ENCODE measurements at regions not wholly inside any gene's neighbourhood (a gene's known extent, or its start where the extent isn't known, plus 50 kb on each side); places are given as distances from the start of the nearest gene placed in this dataset.

DNA sequence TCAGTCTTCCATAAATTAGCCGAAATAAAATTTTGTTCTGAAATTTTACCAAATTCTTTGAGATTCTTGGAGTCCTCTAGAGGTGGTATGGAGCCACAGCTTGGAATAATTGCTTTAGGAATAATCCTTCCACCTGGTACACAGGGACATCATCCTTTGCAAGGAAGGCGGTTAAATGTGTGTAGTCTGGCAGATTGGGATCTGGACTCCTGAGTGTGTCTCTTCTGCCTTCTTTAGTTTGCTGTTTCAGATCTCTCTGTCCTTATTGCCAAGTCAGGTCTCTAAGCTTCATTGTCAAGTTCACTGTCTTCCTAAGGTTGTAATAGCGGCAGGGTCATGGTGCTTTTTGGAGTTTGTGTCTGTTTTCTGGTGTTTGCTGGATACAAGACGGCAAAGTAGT lies 393.9 kb upstream of the RGS6 start:
- Mint-ChIP-seq H3K4me1 (peaks cover 47% of the 10 kb centered on the region), H3K27ac (peak overlapping the region; percentile 77 to 96 (median 84)), H3K27me3 (ENCODE audit: low read depth) (no peaks in the 10 kb centered on the region), H3K36me3 (ENCODE audit: low read depth) (no peaks in the 10 kb centered on the region), H3K9me3 (no peaks in the 10 kb centered on the region), H3K4me3 (no peak overlapping the region)
- TF ChIP-seq, protein P1, sequence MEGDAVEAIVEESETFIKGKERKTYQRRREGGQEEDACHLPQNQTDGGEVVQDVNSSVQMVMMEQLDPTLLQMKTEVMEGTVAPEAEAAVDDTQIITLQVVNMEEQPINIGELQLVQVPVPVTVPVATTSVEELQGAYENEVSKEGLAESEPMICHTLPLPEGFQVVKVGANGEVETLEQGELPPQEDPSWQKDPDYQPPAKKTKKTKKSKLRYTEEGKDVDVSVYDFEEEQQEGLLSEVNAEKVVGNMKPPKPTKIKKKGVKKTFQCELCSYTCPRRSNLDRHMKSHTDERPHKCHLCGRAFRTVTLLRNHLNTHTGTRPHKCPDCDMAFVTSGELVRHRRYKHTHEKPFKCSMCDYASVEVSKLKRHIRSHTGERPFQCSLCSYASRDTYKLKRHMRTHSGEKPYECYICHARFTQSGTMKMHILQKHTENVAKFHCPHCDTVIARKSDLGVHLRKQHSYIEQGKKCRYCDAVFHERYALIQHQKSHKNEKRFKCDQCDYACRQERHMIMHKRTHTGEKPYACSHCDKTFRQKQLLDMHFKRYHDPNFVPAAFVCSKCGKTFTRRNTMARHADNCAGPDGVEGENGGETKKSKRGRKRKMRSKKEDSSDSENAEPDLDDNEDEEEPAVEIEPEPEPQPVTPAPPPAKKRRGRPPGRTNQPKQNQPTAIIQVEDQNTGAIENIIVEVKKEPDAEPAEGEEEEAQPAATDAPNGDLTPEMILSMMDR (IDR thresholded peaks at IDR 0.05; ENCODE audit: unreplicated experiment in 3 of 3) = no peak

DNA sequence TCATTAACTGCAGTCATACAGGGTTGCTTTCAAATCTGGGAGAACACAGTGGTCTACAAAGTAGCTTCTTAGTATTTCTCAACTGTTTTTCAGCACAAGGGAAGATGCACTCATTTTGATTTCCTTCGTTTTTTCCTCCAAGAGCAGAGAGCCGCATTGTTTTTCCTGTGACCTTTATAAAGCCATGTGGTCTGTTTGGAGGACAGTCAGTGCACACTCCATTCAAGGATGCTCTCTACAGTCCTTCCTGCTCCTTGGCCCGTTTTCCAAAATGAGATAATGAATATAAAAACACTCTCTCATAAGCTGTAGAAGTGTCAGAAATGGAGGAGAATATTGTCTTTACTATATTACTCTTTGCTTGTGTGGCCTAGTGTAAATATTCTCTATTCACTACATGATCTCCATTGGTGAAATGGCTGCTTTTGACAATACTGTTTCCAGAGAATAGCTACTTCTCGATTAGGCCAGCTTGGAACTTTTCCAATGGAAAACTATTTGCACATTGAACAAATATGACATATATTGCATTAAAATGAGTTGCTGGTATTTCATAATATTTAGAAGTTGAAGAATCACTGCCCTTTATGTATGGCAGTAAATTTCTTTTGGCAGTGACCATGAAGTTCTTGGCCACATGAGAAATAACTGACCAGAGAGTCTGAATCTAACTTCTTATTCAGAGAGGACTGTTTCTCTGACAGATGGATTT lies 393.1 kb upstream of the RGS6 start:
- Mint-ChIP-seq H3K27ac (peak overlapping the region; percentile 77 to 96 (median 84)), H3K9me3 (no peaks in the 10 kb centered on the region), H3K27me3 (ENCODE audit: low read depth) (no peaks in the 10 kb centered on the region), H3K36me3 (ENCODE audit: low read depth) (no peaks in the 10 kb centered on the region), H3K4me3 (peak overlapping the region in 2 of 3 experiments; percentile 1 to 12), H3K4me1 (peaks cover 44% of the 10 kb centered on the region)
- TF ChIP-seq, protein P1 (IDR thresholded peaks at IDR 0.05; ENCODE audit: unreplicated experiment in 3 of 3) = no peak

DNA sequence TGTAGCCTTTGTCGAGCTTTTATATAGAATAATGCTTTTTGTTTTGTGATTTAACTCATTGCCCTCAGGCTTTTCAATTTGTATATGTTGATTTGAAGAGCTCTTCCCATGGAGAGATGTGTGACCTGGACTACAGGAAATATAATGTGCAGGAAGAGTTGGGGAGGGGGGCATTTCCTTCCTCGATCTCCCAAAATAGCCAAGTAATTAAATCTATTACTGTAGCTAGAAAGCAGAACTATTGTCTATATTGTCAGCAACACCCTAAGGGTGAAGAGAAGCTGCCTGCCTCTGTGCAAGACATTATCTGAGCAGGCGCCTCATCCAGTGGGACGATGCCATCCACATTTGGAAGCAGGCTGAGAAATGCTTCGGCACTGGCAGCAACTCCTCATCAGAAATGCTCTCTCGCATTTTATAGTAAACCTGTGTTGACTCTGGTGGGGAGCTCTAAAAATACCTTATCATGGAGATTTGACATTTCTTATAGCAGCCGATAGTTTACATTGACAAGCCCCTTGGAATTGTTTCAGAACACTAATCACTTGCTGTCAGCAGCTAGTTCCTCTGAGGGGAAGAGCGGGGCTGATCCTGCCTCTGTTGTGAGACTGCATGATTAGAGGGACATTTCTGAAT lies 392.5 kb upstream of the RGS6 start:
- Mint-ChIP-seq H3K4me3 (peak overlapping the region in 2 of 3 experiments; percentile 1 to 12), H3K4me1 (peaks cover 44% of the 10 kb centered on the region), H3K36me3 (ENCODE audit: low read depth) (no peaks in the 10 kb centered on the region), H3K9me3 (no peaks in the 10 kb centered on the region), H3K27me3 (ENCODE audit: low read depth) (no peaks in the 10 kb centered on the region), H3K27ac (peak overlapping the region; percentile 77 to 96 (median 84))
- TF ChIP-seq, protein P1 (IDR thresholded peaks at IDR 0.05; ENCODE audit: unreplicated experiment in 3 of 3) = no peak

DNA sequence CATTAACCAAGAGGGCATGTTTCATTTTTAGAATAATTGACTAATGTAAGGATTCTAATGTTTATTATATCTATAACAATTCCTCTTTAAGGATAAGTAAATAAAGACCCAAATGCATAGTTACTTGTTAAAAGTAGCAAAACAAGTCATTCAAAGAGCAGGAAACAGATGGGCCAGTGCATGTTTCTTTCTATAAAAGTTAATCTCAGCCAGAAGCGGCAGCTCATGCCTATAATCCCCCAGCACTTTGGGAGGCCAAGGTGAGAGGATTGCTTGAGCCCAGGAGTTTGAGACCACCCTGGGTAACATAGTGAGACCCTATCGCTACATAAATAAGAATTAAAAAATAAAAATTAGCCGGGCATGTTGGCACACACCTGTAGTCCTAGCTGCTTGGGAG lies 391.0 kb upstream of the RGS6 start:
- H3K4me3 Mint-ChIP-seq = no peak overlapping the region
- no peaks in the 10 kb centered on the region for H3K36me3 Mint-ChIP-seq (ENCODE audit: low read depth)
- no peak overlapping the region for H3K27ac Mint-ChIP-seq
- TF ChIP-seq, protein P1 (IDR thresholded peaks at IDR 0.05; ENCODE audit: unreplicated experiment in 3 of 3) = no peak
- H3K9me3 Mint-ChIP-seq = no peaks in the 10 kb centered on the region
- H3K27me3 Mint-ChIP-seq (ENCODE audit: low read depth) = no peaks in the 10 kb centered on the region
- peaks cover 37% of the 10 kb centered on the region for H3K4me1 Mint-ChIP-seq

DNA sequence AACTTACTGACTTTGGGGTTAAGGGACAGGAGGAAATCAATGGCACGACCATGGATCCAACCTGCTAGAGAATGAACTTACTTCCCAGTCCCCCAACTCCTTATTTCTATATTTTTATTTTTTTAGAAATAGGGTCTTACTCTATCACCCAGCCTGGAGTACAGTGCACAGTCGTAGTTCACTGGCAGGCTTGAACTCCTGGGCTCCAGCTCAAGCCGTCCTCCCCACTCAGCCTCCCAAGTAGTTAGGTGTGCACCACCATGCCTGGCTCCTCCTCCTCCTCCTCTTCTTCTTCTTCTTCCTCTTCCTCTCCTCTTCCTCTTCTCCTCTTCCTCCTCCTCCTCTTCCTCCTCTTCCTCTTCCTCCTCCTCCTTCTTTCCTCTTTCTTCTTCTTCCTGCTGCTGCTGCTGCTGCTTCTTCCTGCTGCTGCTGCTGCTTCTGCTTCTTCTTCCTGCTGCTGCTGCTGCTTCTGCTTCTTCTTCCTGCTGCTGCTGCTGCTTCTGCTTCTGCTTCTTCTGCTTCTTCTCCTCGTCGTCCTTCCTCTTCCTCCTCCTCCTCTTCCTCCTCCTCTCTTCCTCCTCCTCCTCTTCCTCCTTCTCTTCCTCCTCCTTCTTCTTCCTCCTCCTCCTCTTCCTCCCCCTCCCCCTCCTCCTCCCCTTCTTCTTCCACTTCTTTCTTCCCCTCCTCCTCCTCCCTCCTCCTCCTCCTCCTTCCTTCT lies 390.1 kb upstream of the RGS6 start:
- Mint-ChIP-seq H3K4me1 (peaks cover 29% of the 10 kb centered on the region), H3K9me3 (no peaks in the 10 kb centered on the region), H3K27ac (no peak overlapping the region), H3K36me3 (ENCODE audit: low read depth) (no peaks in the 10 kb centered on the region), H3K4me3 (no peak overlapping the region), H3K27me3 (ENCODE audit: low read depth) (no peaks in the 10 kb centered on the region)
- TF ChIP-seq, protein P1 (IDR thresholded peaks at IDR 0.05; ENCODE audit: unreplicated experiment in 3 of 3) = no peak
